Naive thymus-derived CD8-positive, alpha-beta T cell (primary cell): ENCODE measurements at regions not wholly inside any gene's neighbourhood (a gene's known extent, or its start where the extent isn't known, plus 50 kb on each side); places are given as distances from the start of the nearest gene placed in this dataset.
"Not testable (repeated sequence)": the region's sequence is repeated elsewhere in the genome, so short reads cannot be mapped to it uniquely, and the experiment has no call there.

Source experiments
- ATAC-seq, 2 donors: fragments of 150-1000 bp; cut with Tn5 transposase in 1 of 2; sonication (Bioruptor Pico), chemical (Tn5 transposase) in 1 of 2; 1 replicate in 1 of 2; 2 replicates in 1 of 2; pipeline ENCODE4 v1.10.0; 2021; ENCODE audit warnings: mild to moderate bottlenecking in 2 of 2, moderate library complexity in 2 of 2
- POLR2A ChIA-PET: fragments of 350-600 bp; sonication (Branson Sonifier 250); formaldehyde crosslinking; loops from one replicate; lab custom pipeline; 2021; ENCODE audit warnings: antibody characterized with exemption; lab: Charles Lee
- DNase-seq, 10 donors: peaks; one replicate each; pipeline versions ENCODE4 v3.0.0 to v3.0.0-alpha.2; 2020 to 2022
- H3K27ac Mint-ChIP-seq, 10 donors: one replicate each; pipeline ENCODE4 v1.8.0; 2020 to 2022; ENCODE audit warnings: mild to moderate bottlenecking in 10 of 10, mixed read lengths in 10 of 10, moderate library complexity in 4 of 10, inconsistent platforms in 1 of 10
- H3K27me3 Mint-ChIP-seq, 5 donors: one replicate each; pipeline ENCODE4 v1.8.0; 2021 to 2022; ENCODE audit warnings: mixed read lengths in 5 of 5
- H3K36me3 Mint-ChIP-seq, 3 donors: one replicate each; pipeline ENCODE4 v1.8.0; 2020 to 2022; ENCODE audit warnings: mixed read lengths in 3 of 3, mild to moderate bottlenecking in 2 of 3, inconsistent platforms in 1 of 3
- H3K4me1 Mint-ChIP-seq, 4 donors: one replicate each; pipeline ENCODE4 v1.8.0; 2021 to 2022; ENCODE audit warnings: mixed read lengths in 4 of 4
- H3K4me3 Mint-ChIP-seq, 10 donors: one replicate each; pipeline ENCODE4 v1.8.0; 2020 to 2022; ENCODE audit warnings: mild to moderate bottlenecking in 10 of 10, mixed read lengths in 10 of 10, moderate library complexity in 6 of 10, inconsistent platforms in 1 of 10
- H3K9me3 Mint-ChIP-seq, 9 donors: one replicate each; pipeline ENCODE4 v1.8.0; 2020 to 2022; ENCODE audit warnings: mixed read lengths in 9 of 9, mild to moderate bottlenecking in 3 of 9, inconsistent platforms in 1 of 9, moderate library complexity in 1 of 9

- Mint-ChIP-seq H3K9me3 (no peaks in the 10 kb centered on the region), H3K27me3 (peaks cover 0 to 3% (median 0%) of the 10 kb centered on the region in 5 donors), H3K4me1 (no peaks in the 10 kb centered on the region), H3K27ac (no peak overlapping the region), H3K36me3 (no peaks in the 10 kb centered on the region), H3K4me3 (no peak overlapping the region)
- POLR2A ChIA-PET = no interaction called here
- DNase-seq = no peak
- no peak for ATAC-seq
These were observed 74.5 kb upstream of the MARCKS start for GRCh38 chr6:113782636-113783035.

- DNase-seq (no peak), ATAC-seq (no peak)
- no peak overlapping the region for H3K27ac Mint-ChIP-seq
- no peaks in the 10 kb centered on the region for H3K9me3 Mint-ChIP-seq
- H3K4me1 Mint-ChIP-seq = no peaks in the 10 kb centered on the region
- no peaks in the 10 kb centered on the region for H3K36me3 Mint-ChIP-seq
- POLR2A ChIA-PET = no interaction called here
- no peak overlapping the region for H3K4me3 Mint-ChIP-seq
- H3K27me3 Mint-ChIP-seq = peaks cover 0 to 3% (median 0%) of the 10 kb centered on the region in 5 donors
These were observed 71.0 kb upstream of the MARCKS start for GRCh38 chr6:113786168-113786567.

GRCh38 chr6:113788586-113788985 is 68.6 kb upstream of the MARCKS start:
- Mint-ChIP-seq H3K9me3 (no peaks in the 10 kb centered on the region), H3K36me3 (no peaks in the 10 kb centered on the region), H3K27me3 (peaks cover 0 to 3% (median under 1%) of the 10 kb centered on the region in 5 donors), H3K4me3 (no peak overlapping the region), H3K4me1 (no peaks in the 10 kb centered on the region), H3K27ac (no peak overlapping the region)
- DNase-seq = no peak
- POLR2A ChIA-PET = no interaction called here
- ATAC-seq = no peak

- H3K27me3 Mint-ChIP-seq = peaks cover 2 to 17% (median 6%) of the 10 kb centered on the region in 5 donors
- not testable (repeated sequence) for H3K27ac Mint-ChIP-seq
These were observed 65.9 kb upstream of the MARCKS start for GRCh38 chr6:113791225-113791624.

GRCh38 chr6:113795371-113795770 is 61.8 kb upstream of the MARCKS start:
- H3K4me1 Mint-ChIP-seq, H3K9me3 Mint-ChIP-seq, ATAC-seq, H3K4me3 Mint-ChIP-seq, POLR2A ChIA-PET, H3K27ac Mint-ChIP-seq, DNase-seq, H3K36me3 Mint-ChIP-seq: not testable (repeated sequence)
- peaks cover 2 to 17% (median 7%) of the 10 kb centered on the region in 5 donors for H3K27me3 Mint-ChIP-seq

More at GRCh38 chr6:113791225-113791624, 65.9 kb upstream of the MARCKS start:
- DNase-seq, ATAC-seq, H3K4me1 Mint-ChIP-seq, H3K4me3 Mint-ChIP-seq, H3K9me3 Mint-ChIP-seq, H3K36me3 Mint-ChIP-seq, POLR2A ChIA-PET: not testable (repeated sequence)

- POLR2A ChIA-PET = no interaction called here
- peaks cover 2 to 17% (median 7%) of the 10 kb centered on the region in 5 donors for H3K27me3 Mint-ChIP-seq
- no peak for ATAC-seq
- no peaks in the 10 kb centered on the region for H3K4me1 Mint-ChIP-seq
- H3K4me3 Mint-ChIP-seq = no peak overlapping the region
- no peaks in the 10 kb centered on the region for H3K9me3 Mint-ChIP-seq
- no peak for DNase-seq
- H3K27ac Mint-ChIP-seq = no peak overlapping the region
- H3K36me3 Mint-ChIP-seq = no peaks in the 10 kb centered on the region
These were observed 61.1 kb upstream of the MARCKS start for GRCh38 chr6:113796038-113796437.

GRCh38 chr6:113802779-113803178 is 54.4 kb upstream of the MARCKS start:
- peaks cover 0 to 4% (median 0%) of the 10 kb centered on the region in 5 donors for H3K27me3 Mint-ChIP-seq
- DNase-seq (no peak), ATAC-seq (no peak)
- H3K9me3 Mint-ChIP-seq = peaks cover 0 to 10% (median 0%) of the 10 kb centered on the region in 9 donors
- no peaks in the 10 kb centered on the region for H3K36me3 Mint-ChIP-seq
- POLR2A ChIA-PET = no interaction called here
- peaks cover 0 to 10% (median 0%) of the 10 kb centered on the region in 4 donors for H3K4me1 Mint-ChIP-seq
- H3K27ac Mint-ChIP-seq = no peak overlapping the region
- no peak overlapping the region for H3K4me3 Mint-ChIP-seq

- DNase-seq (no peak), ATAC-seq (no peak)
- H3K27ac Mint-ChIP-seq = peak overlapping the region in 1 of 10 donors; percentile 6
- H3K9me3 Mint-ChIP-seq = peaks cover 0 to 12% (median 0%) of the 10 kb centered on the region in 9 donors
- H3K27me3 Mint-ChIP-seq = peaks cover 0 to 1% (median 0%) of the 10 kb centered on the region in 5 donors
- H3K4me3 Mint-ChIP-seq = no peak overlapping the region
- POLR2A ChIA-PET = no interaction called here
- no peaks in the 10 kb centered on the region for H3K36me3 Mint-ChIP-seq
- H3K4me1 Mint-ChIP-seq = peaks cover 3 to 29% (median 5%) of the 10 kb centered on the region in 4 donors
These were observed 51.9 kb upstream of the MARCKS start for GRCh38 chr6:113805173-113805790.

GRCh38 chr6:113805811-113806495 is 51.2 kb upstream of the MARCKS start:
- POLR2A ChIA-PET = no interaction called here
- no peak for ATAC-seq

More at GRCh38 chr6:113805811-113806495, 51.2 kb upstream of the MARCKS start:
- Mint-ChIP-seq H3K9me3 (peaks cover 0 to 12% (median 0%) of the 10 kb centered on the region in 9 donors), H3K27me3 (peaks cover 0 to 1% (median 0%) of the 10 kb centered on the region in 5 donors), H3K4me1 (peaks cover 3 to 29% (median 5%) of the 10 kb centered on the region in 4 donors), H3K27ac (peak overlapping the region in 1 of 10 donors; percentile 6), H3K36me3 (no peaks in the 10 kb centered on the region), H3K4me3 (no peak overlapping the region)
- DNase-seq = no peak
